ENCODE measurements at regions not wholly inside any gene's neighbourhood (a gene's known extent, or its start where the extent isn't known, plus 50 kb on each side); places are given as distances from the start of the nearest gene placed in this dataset.

GRCh38 chr2:78020491-78020890 is 498.3 kb upstream of the LRRTM4 start:
- TF ChIP-seq, protein P1, sequence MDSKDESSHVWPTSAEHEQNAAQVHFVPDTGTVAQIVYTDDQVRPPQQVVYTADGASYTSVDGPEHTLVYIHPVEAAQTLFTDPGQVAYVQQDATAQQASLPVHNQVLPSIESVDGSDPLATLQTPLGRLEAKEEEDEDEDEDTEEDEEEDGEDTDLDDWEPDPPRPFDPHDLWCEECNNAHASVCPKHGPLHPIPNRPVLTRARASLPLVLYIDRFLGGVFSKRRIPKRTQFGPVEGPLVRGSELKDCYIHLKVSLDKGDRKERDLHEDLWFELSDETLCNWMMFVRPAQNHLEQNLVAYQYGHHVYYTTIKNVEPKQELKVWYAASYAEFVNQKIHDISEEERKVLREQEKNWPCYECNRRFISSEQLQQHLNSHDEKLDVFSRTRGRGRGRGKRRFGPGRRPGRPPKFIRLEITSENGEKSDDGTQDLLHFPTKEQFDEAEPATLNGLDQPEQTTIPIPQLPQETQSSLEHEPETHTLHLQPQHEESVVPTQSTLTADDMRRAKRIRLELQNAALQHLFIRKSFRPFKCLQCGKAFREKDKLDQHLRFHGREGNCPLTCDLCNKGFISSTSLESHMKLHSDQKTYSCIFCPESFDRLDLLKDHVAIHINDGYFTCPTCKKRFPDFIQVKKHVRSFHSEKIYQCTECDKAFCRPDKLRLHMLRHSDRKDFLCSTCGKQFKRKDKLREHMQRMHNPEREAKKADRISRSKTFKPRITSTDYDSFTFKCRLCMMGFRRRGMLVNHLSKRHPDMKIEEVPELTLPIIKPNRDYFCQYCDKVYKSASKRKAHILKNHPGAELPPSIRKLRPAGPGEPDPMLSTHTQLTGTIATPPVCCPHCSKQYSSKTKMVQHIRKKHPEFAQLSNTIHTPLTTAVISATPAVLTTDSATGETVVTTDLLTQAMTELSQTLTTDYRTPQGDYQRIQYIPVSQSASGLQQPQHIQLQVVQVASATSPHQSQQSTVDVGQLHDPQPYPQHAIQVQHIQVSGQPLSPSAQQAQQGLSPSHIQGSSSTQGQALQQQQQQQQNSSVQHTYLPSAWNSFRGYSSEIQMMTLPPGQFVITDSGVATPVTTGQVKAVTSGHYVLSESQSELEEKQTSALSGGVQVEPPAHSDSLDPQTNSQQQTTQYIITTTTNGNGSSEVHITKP (tag by site-specific recombination; IDR thresholded peaks at IDR 0.05) = no peak
- TF ChIP-seq MYNN (tag by site-specific recombination; IDR thresholded peaks at IDR 0.05; ENCODE audit: borderline replicate concordance) (no peak), GLIS2 (tag by site-specific recombination; IDR thresholded peaks at IDR 0.05) (no peak), KLF7 (tag by site-specific recombination; IDR thresholded peaks at IDR 0.05; ENCODE audit: borderline replicate concordance) (no peak), ATF2 (tag by site-specific recombination; IDR thresholded peaks at IDR 0.05; ENCODE audit: low read depth) (no peak), SP2 (tag by site-specific recombination; IDR thresholded peaks at IDR 0.05) (no peak), RBAK (tag by site-specific recombination; IDR thresholded peaks at IDR 0.05) (no peak), ZNF449 (tag by site-specific recombination; IDR thresholded peaks at IDR 0.05) (no peak), ZNF510 (tag by site-specific recombination; IDR thresholded peaks at IDR 0.05; ENCODE audit: insufficient replicate concordance) (no peak)

All from HEK293 (cell line).